PC-3 (cell line): ENCODE measurements at regions not wholly inside any gene's neighbourhood (a gene's known extent, or its start where the extent isn't known, plus 50 kb on each side); places are given as distances from the start of the nearest gene placed in this dataset.

ENCODE experiments used
- ATAC-seq: fragments of 200-7000 bp; cut with Tn5 transposase; 2 replicates; pipeline ENCODE4 v1.9.1; 2020; ENCODE audit warnings: mild to moderate bottlenecking, moderate library complexity
- BruUV-seq: library from RNA; stranded (reverse); fragments of 400-500 nt; replicated peaks from 2 replicates; lab custom pipeline; 2021; lab: Mats Ljungman, UMichigan
- CTCF ChIA-PET: fragments of 300-600 bp; sonication (Branson Sonifier 250); formaldehyde crosslinking; loops from one replicate; lab custom pipeline; 2022; ENCODE audit warnings: antibody characterized with exemption; lab: Charles Lee
- POLR2A ChIA-PET: fragments of 300-600 bp; sonication (Branson Sonifier 250); formaldehyde crosslinking; loops from one replicate; lab custom pipeline; 2022; ENCODE audit warnings: antibody characterized with exemption; ENCODE audit not compliant: unreplicated experiment; lab: Charles Lee
- DNase-seq: peaks from one replicate; pipeline ENCODE4 v3.0.0-alpha.2; 2015
- H2AFZ ChIP-seq: fragments of 300-600 bp; sonication (generic); 2 replicates; pipeline ENCODE4 v1.6.0; 2016; ENCODE audit warnings: antibody characterized with exemption, low read length
- H3F3A ChIP-seq: fragments of 300-600 bp; sonication (generic); one replicate; pipeline ENCODE4 v1.6.0; 2017; ENCODE audit warnings: antibody characterized with exemption, low read length, control low read depth, mild to moderate bottlenecking; ENCODE audit not compliant: unreplicated experiment
- H3K27ac ChIP-seq: fragments of 300-600 bp; sonication (generic); 2 replicates; pipeline ENCODE4 v1.5.1; 2016; ENCODE audit warnings: mild to moderate bottlenecking, low read length
- H3K27me3 ChIP-seq: fragments of 300-600 bp; sonication (generic); 2 replicates; pipeline ENCODE4 v1.6.1; 2016; ENCODE audit warnings: low read length, mixed read lengths
- H3K36me3 ChIP-seq: fragments of 300-600 bp; sonication (generic); 2 replicates; pipeline ENCODE4 v1.6.1; 2016; ENCODE audit warnings: low read depth, mixed run types, low read length, mixed read lengths
- H3K4me1 ChIP-seq: fragments of 300-600 bp; sonication (generic); 2 replicates; pipeline ENCODE4 v1.5.1; 2016; ENCODE audit warnings: low read length; ENCODE audit not compliant: insufficient read depth
- H3K4me2 ChIP-seq: fragments of 300-600 bp; sonication (generic); 2 replicates; pipeline ENCODE4 v1.6.0; 2016; ENCODE audit warnings: low read length
- H3K4me3 ChIP-seq: fragments of 300-600 bp; sonication (generic); 2 replicates; pipeline ENCODE4 v1.5.1; 2016; ENCODE audit warnings: mild to moderate bottlenecking, low read length, mixed read lengths
- H3K79me2 ChIP-seq: fragments of 300-600 bp; sonication (generic); 2 replicates; pipeline ENCODE4 v1.6.1; 2017; ENCODE audit warnings: low read length, mixed read lengths
- H3K9ac ChIP-seq: fragments of 300-600 bp; sonication (generic); 2 replicates; pipeline ENCODE4 v1.6.0; 2016; ENCODE audit warnings: mild to moderate bottlenecking, low read length
- H3K9me2 ChIP-seq: fragments of 300-600 bp; sonication (generic); replicated peaks from 2 replicates; pipeline ENCODE4 v1.6.1; 2016; ENCODE audit warnings: mixed run types, low read length, mixed read lengths
- H3K9me3 ChIP-seq: fragments of 300-600 bp; sonication (generic); 2 replicates; pipeline ENCODE4 v1.6.1; 2016; ENCODE audit warnings: low read length, mixed read lengths
- H4K20me1 ChIP-seq: fragments of 300-600 bp; sonication (generic); 2 replicates; pipeline ENCODE4 v1.6.1; 2016; ENCODE audit warnings: low read length, mixed read lengths
- CTCF ChIP-seq: fragments of 300-600 bp; sonication (generic); conservative IDR thresholded peaks from 2 replicates; pipeline ENCODE4 v1.5.1; 2017; ENCODE audit warnings: antibody characterized with exemption, low read depth, mild to moderate bottlenecking, low read length
- EZH2 ChIP-seq: fragments of 300-600 bp; sonication (generic); IDR thresholded peaks from one replicate; pipeline ENCODE4 v1.6.1; 2017; ENCODE audit warnings: antibody characterized with exemption, mild to moderate bottlenecking, low read length; ENCODE audit not compliant: unreplicated experiment
- EZH2phosphoT487 ChIP-seq: fragments of 300-600 bp; sonication (generic); IDR thresholded peaks from 2 replicates; pipeline ENCODE4 v1.6.1; 2018; ENCODE audit warnings: mild to moderate bottlenecking, antibody characterized with exemption, low read length, borderline replicate concordance
- intact Hi-C: fragments of 100-400 bp; cut with micrococcal nuclease; formaldehyde crosslinking; loops from 2 replicates; pipeline ENCODE4 v1.9.0; 2023

- H3F3A ChIP-seq: no peaks in the 10 kb centered on the region
- no peak overlapping the region for H2AFZ ChIP-seq
- no peaks in the 10 kb centered on the region for H3K9me2 ChIP-seq
- intact Hi-C loops: no loop called here
- no peak overlapping the region for H3K4me2 ChIP-seq
- H3K9me3 ChIP-seq: no peaks in the 10 kb centered on the region
- BruUV-seq: no TSS peak
- H3K79me2 ChIP-seq: no peaks in the 10 kb centered on the region
- H3K36me3 ChIP-seq: no peaks in the 10 kb centered on the region
- no peaks in the 10 kb centered on the region for H3K27me3 ChIP-seq
- no peak overlapping the region for H3K27ac ChIP-seq
- DNase-seq (no peak), ATAC-seq (no peak)
- TF ChIP-seq EZH2phosphoT487 (no peak), CTCF (no peak), EZH2 (no peak)
- no peak overlapping the region for H3K9ac ChIP-seq
- ChIA-PET CTCF (no interaction called here), POLR2A (no interaction called here)
- no peak overlapping the region for H3K4me3 ChIP-seq
- H4K20me1 ChIP-seq: no peaks in the 10 kb centered on the region
- no peaks in the 10 kb centered on the region for H3K4me1 ChIP-seq
These were observed 282.1 kb upstream of the GIMD1 start for GRCh38 chr4:106650701-106651100.

- peak; percentile 81 for ATAC-seq
- Histone ChIP-seq H3K4me2 (no peak overlapping the region), H3K27me3 (no peaks in the 10 kb centered on the region), H3K27ac (no peak overlapping the region), H3K4me1 (no peaks in the 10 kb centered on the region), H3K36me3 (no peaks in the 10 kb centered on the region), H3K4me3 (no peak overlapping the region), H3K9me2 (no peaks in the 10 kb centered on the region), H3K9me3 (no peaks in the 10 kb centered on the region), H3K9ac (no peak overlapping the region), H3F3A (no peaks in the 10 kb centered on the region), H4K20me1 (no peaks in the 10 kb centered on the region), H2AFZ (no peak overlapping the region), H3K79me2 (no peaks in the 10 kb centered on the region)
- no TSS peak for BruUV-seq
- intact Hi-C loops: no loop called here
- TF ChIP-seq EZH2 (no peak), EZH2phosphoT487 (no peak), CTCF (no peak)
- CTCF ChIA-PET: no interaction called here
- POLR2A ChIA-PET: no interaction called here
- DNase-seq: peak; percentile 17
These were observed 278.9 kb upstream of the GIMD1 start for GRCh38 chr4:106647451-106647850.

GRCh38 chr4:106629268-106629625 is 260.7 kb upstream of the GIMD1 start:
- Histone ChIP-seq H3K9me2 (no peaks in the 10 kb centered on the region), H3K27ac (no peak overlapping the region), H3K9ac (no peak overlapping the region), H3K4me1 (no peaks in the 10 kb centered on the region), H3F3A (no peaks in the 10 kb centered on the region), H3K4me3 (no peak overlapping the region), H2AFZ (no peak overlapping the region), H3K79me2 (no peaks in the 10 kb centered on the region), H3K4me2 (no peak overlapping the region), H4K20me1 (no peaks in the 10 kb centered on the region), H3K36me3 (no peaks in the 10 kb centered on the region), H3K9me3 (no peaks in the 10 kb centered on the region), H3K27me3 (no peaks in the 10 kb centered on the region)
- ChIA-PET POLR2A (no interaction called here), CTCF (no interaction called here)
- intact Hi-C loops: no loop called here
- no peak for DNase-seq
- ATAC-seq: no peak
- BruUV-seq: no TSS peak
- no peak for TF ChIP-seq CTCF
- no peak for TF ChIP-seq EZH2
- no peak for TF ChIP-seq EZH2phosphoT487
